ENCODE measurements at regions not wholly inside any gene's neighbourhood (a gene's known extent, or its start where the extent isn't known, plus 50 kb on each side); places are given as distances from the start of the nearest gene placed in this dataset.

DNA sequence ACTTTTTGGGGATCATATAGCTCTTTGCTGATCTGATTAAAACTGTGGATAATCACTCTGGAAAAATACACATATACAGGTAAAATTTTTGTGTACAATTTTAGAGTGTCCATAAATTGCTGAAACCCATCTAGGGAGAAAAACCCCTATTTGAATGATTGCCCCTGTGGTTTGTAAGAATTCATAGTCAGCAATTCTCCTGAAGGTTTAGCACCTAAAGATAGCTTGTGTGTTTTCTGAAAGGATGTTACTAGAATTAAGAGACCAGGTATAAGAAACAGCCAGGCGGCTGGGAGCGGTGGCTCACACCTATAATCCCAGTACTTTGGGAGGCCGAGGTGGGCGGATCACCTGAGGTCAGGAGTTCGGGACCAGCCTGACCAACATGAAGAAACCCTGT is 106.8 kb upstream of the RAP2B start:
- Mint-ChIP-seq H3K4me3 (no peak overlapping the region), H3K27ac (no peak overlapping the region), H3K36me3 (no peaks in the 10 kb centered on the region), H3K9me3 (no peaks in the 10 kb centered on the region), H3K27me3 (ENCODE audit: low read depth) (no peaks in the 10 kb centered on the region), H3K4me1 (peaks cover 2% of the 10 kb centered on the region)
- ChIA-PET CTCF (interaction anchor here (1.2 kb wide), 1 partner anchor 12 kb away, joined by 3 read pairs; no protein-coding TSS in a partner anchor), POLR2A (no interaction called here)
- ATAC-seq (no peak), DNase-seq (ENCODE audit: low spot score) (no peak)
- no peak for TF ChIP-seq ZNF232 (CRISPR knock-in tag; IDR thresholded peaks at IDR 0.05)
- TF ChIP-seq, protein P1, sequence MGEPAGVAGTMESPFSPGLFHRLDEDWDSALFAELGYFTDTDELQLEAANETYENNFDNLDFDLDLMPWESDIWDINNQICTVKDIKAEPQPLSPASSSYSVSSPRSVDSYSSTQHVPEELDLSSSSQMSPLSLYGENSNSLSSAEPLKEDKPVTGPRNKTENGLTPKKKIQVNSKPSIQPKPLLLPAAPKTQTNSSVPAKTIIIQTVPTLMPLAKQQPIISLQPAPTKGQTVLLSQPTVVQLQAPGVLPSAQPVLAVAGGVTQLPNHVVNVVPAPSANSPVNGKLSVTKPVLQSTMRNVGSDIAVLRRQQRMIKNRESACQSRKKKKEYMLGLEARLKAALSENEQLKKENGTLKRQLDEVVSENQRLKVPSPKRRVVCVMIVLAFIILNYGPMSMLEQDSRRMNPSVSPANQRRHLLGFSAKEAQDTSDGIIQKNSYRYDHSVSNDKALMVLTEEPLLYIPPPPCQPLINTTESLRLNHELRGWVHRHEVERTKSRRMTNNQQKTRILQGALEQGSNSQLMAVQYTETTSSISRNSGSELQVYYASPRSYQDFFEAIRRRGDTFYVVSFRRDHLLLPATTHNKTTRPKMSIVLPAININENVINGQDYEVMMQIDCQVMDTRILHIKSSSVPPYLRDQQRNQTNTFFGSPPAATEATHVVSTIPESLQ (CRISPR knock-in tag; IDR thresholded peaks at IDR 0.05) = no peak
- TF ChIP-seq SMAD3 (CRISPR knock-in tag; IDR thresholded peaks at IDR 0.05; ENCODE audit: borderline replicate concordance) = no peak
- TF ChIP-seq GRHL2 (CRISPR knock-in tag; IDR thresholded peaks at IDR 0.05; ENCODE audit: insufficient replicate concordance, severe bottlenecking) = no peak
- TF ChIP-seq USF1 (CRISPR knock-in tag; IDR thresholded peaks at IDR 0.05) = no peak
- TF ChIP-seq ZBTB43 (CRISPR knock-in tag; IDR thresholded peaks at IDR 0.05) = no peak
- no peak for TF ChIP-seq E2F5 (CRISPR knock-in tag; IDR thresholded peaks at IDR 0.05)
- no peak for TF ChIP-seq RELA (CRISPR knock-in tag; IDR thresholded peaks at IDR 0.05; ENCODE audit: borderline replicate concordance)
- TF ChIP-seq ZNF396 (CRISPR knock-in tag; IDR thresholded peaks at IDR 0.05; ENCODE audit: borderline replicate concordance) = no peak
- TF ChIP-seq, protein P2, sequence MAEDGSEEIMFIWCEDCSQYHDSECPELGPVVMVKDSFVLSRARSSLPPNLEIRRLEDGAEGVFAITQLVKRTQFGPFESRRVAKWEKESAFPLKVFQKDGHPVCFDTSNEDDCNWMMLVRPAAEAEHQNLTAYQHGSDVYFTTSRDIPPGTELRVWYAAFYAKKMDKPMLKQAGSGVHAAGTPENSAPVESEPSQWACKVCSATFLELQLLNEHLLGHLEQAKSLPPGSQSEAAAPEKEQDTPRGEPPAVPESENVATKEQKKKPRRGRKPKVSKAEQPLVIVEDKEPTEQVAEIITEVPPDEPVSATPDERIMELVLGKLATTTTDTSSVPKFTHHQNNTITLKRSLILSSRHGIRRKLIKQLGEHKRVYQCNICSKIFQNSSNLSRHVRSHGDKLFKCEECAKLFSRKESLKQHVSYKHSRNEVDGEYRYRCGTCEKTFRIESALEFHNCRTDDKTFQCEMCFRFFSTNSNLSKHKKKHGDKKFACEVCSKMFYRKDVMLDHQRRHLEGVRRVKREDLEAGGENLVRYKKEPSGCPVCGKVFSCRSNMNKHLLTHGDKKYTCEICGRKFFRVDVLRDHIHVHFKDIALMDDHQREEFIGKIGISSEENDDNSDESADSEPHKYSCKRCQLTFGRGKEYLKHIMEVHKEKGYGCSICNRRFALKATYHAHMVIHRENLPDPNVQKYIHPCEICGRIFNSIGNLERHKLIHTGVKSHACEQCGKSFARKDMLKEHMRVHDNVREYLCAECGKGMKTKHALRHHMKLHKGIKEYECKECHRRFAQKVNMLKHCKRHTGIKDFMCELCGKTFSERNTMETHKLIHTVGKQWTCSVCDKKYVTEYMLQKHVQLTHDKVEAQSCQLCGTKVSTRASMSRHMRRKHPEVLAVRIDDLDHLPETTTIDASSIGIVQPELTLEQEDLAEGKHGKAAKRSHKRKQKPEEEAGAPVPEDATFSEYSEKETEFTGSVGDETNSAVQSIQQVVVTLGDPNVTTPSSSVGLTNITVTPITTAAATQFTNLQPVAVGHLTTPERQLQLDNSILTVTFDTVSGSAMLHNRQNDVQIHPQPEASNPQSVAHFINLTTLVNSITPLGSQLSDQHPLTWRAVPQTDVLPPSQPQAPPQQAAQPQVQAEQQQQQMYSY (CRISPR knock-in tag; IDR thresholded peaks at IDR 0.05) = no peak
- no peak for TF ChIP-seq GABPB1 (CRISPR knock-in tag; IDR thresholded peaks at IDR 0.05)
- TF ChIP-seq NFATC4 (CRISPR knock-in tag; IDR thresholded peaks at IDR 0.05) = no peak
- no peak for TF ChIP-seq ZNF671 (CRISPR knock-in tag; IDR thresholded peaks at IDR 0.05)
- TF ChIP-seq SMAD4 (CRISPR knock-in tag; IDR thresholded peaks at IDR 0.05) = no peak
- TF ChIP-seq, protein P3, sequence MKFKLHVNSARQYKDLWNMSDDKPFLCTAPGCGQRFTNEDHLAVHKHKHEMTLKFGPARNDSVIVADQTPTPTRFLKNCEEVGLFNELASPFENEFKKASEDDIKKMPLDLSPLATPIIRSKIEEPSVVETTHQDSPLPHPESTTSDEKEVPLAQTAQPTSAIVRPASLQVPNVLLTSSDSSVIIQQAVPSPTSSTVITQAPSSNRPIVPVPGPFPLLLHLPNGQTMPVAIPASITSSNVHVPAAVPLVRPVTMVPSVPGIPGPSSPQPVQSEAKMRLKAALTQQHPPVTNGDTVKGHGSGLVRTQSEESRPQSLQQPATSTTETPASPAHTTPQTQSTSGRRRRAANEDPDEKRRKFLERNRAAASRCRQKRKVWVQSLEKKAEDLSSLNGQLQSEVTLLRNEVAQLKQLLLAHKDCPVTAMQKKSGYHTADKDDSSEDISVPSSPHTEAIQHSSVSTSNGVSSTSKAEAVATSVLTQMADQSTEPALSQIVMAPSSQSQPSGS (CRISPR knock-in tag; IDR thresholded peaks at IDR 0.05; ENCODE audit: borderline replicate concordance, low read depth) = no peak
- no peak for TF ChIP-seq TP53 (CRISPR knock-in tag; IDR thresholded peaks at IDR 0.05)
- TF ChIP-seq NFYB (CRISPR knock-in tag; conservative IDR thresholded peaks at IDR 0.05; ENCODE audit: low read depth) = no peak

All from WTC11 (cell line).